ENCODE measurements at regions not wholly inside any gene's neighbourhood (a gene's known extent, or its start where the extent isn't known, plus 50 kb on each side); places are given as distances from the start of the nearest gene placed in this dataset.

DNA sequence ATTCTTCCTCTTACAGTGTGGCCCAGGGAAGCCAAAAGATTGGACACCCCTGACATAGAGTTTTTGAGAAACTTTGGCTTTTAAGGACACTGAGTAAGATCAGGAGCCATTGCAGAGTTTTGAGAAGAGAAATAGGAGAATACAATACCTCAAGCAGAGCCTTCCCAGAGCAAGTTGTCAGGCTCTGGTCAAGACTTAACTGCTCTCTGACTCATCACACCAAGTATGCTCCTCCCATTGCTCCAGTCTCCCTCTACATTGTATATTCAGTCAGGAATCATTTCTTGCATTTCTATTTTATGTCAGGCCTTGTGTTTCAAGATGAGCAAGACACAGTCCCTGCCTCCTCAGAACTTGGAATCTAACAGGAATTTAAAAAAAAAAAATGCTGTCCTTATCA, 176.4 kb upstream of the FMR1 start:
- H3K4me3 ChIP-seq (ENCODE audit: low read depth, low read length): no peak overlapping the region
- DNase-seq (ENCODE audit: low read depth): no peak
- TF ChIP-seq, protein P1, sequence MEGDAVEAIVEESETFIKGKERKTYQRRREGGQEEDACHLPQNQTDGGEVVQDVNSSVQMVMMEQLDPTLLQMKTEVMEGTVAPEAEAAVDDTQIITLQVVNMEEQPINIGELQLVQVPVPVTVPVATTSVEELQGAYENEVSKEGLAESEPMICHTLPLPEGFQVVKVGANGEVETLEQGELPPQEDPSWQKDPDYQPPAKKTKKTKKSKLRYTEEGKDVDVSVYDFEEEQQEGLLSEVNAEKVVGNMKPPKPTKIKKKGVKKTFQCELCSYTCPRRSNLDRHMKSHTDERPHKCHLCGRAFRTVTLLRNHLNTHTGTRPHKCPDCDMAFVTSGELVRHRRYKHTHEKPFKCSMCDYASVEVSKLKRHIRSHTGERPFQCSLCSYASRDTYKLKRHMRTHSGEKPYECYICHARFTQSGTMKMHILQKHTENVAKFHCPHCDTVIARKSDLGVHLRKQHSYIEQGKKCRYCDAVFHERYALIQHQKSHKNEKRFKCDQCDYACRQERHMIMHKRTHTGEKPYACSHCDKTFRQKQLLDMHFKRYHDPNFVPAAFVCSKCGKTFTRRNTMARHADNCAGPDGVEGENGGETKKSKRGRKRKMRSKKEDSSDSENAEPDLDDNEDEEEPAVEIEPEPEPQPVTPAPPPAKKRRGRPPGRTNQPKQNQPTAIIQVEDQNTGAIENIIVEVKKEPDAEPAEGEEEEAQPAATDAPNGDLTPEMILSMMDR (IDR thresholded peaks at IDR 0.05; ENCODE audit: control insufficient read depth, extremely low read depth, insufficient read depth): no peak

DNA sequence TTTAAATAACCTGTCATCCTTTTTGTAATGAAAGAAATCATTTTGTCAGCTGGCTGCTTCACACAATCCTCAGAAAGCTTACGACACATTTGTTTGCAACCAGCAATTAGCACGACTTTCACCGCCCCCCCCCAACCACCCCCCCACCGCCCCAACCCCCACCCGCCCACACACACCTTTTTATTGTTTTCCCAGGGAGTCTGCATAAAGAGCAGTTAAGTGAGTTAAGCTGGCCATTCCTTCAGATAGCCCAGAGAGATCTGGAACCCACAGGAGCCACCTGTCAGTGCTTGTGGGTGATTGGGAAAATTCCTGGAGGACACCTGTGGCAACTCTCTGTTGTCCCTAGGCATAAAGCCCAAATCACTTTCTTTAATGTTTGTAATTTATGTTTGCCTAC, 175.7 kb upstream of the FMR1 start:
- DNase-seq (ENCODE audit: low read depth): no peak
- TF ChIP-seq, protein P1 (IDR thresholded peaks at IDR 0.05; ENCODE audit: control insufficient read depth, extremely low read depth, insufficient read depth): no peak
- no peak overlapping the region for H3K4me3 ChIP-seq (ENCODE audit: low read depth, low read length)

DNA sequence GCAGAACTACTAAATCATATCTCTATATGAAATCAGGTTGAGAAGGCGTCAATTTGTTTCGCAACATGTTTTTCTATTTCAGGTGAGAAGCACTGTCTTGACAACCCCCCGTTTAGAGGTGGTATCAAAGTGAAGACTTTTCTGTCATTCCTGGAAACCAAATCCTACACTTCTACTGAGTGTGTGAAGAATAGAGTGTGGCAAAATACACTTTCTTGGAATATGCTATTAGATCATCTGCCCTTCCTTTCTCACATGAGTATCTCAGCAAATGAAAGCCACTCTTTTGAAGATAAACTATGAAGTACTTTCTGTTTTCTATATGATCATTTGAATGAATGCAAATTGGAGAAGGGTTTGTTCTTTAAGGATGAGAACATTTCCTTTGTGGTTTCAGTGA, 174.0 kb upstream of the FMR1 start:
- TF ChIP-seq, protein P1 (IDR thresholded peaks at IDR 0.05; ENCODE audit: control insufficient read depth, extremely low read depth, insufficient read depth): no peak
- no peak overlapping the region for H3K4me3 ChIP-seq (ENCODE audit: low read depth, low read length)
- no peak for DNase-seq (ENCODE audit: low read depth)

DNA sequence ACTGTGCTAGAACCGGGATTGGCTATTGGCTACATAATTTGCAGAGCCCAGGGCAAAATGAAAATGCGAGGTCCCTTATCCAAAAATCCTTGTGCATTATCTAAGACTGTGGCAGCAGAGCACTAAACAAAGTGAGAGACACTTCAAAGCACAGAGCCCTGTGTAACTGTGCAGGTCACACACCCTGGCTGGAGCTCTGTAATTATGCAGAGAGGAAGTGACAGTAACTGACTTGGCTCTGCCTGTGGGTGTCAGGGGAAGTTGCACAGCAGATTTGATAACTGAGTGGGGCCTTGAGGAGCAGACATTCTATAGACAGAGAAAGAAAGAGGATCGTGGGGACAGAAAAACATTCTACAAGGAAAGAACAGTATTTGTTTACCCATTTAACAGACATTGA, 173.5 kb upstream of the FMR1 start:
- no peak for DNase-seq (ENCODE audit: low read depth)
- TF ChIP-seq, protein P1 (IDR thresholded peaks at IDR 0.05; ENCODE audit: control insufficient read depth, extremely low read depth, insufficient read depth): no peak
- no peak overlapping the region for H3K4me3 ChIP-seq (ENCODE audit: low read depth, low read length)

DNA sequence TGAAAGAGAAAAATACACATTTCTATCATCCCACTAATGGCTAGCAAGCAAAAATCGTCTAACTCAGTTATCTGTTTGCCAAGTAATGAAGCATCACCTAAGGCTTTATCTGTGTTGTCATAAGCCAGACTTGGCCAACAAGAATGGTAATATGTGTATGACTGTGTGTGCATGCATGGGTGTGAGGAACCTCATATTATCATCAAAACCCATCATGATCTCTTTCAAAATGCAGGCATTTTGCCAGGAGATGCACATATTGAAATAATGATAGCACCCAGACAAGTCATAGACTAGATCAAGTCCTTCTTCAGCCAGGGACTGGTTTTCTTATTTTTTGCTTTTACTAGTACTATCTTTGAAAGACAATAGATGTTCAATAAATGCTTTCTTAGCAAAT, 172.5 kb upstream of the FMR1 start:
- H3K4me3 ChIP-seq (ENCODE audit: low read depth, low read length): no peak overlapping the region
- TF ChIP-seq, protein P1 (IDR thresholded peaks at IDR 0.05; ENCODE audit: control insufficient read depth, extremely low read depth, insufficient read depth): no peak
- DNase-seq (ENCODE audit: low read depth): no peak

DNA sequence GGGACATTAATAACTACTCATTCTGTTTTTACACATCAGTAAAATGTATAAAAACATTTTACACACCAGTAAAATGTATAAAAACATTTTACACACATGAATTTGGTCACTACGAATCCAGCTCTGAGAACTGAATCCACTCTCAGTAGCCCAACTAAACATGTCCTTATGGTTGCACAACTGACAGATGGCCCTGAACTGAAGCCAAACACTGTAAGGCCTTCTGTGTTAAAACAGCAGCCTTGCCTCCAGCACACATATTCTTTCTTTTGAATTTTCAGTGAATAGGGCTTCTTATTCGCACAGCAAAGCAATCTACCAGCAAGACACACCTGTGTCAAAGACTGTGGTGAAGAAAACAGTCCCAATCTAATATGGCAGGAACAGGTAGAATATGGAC, 169.9 kb upstream of the FMR1 start:
- DNase-seq (ENCODE audit: low read depth): no peak
- no peak overlapping the region for H3K4me3 ChIP-seq (ENCODE audit: low read depth, low read length)
- TF ChIP-seq, protein P1 (IDR thresholded peaks at IDR 0.05; ENCODE audit: control insufficient read depth, extremely low read depth, insufficient read depth): no peak

DNA sequence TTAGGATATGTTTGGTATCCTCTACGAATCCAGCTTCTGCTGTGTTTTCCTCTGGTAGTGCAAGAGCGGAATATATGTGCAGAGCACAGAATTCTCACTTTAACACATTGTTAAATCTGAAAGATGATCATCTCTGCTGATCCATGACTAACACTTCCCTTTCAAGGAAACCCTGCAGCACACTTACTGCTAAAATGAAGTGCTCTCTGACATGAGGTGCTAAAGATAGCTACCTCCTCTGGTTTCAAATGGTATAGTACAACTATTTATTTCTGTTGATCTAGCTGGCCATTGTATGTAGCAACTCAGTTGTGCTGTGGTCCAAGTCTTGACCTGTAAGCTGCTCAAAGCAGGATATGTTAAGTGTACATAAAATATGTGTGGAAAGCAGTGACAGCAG, 162.4 kb upstream of the FMR1 start:
- no peak overlapping the region for H3K4me3 ChIP-seq (ENCODE audit: low read depth, low read length)
- DNase-seq (ENCODE audit: low read depth): no peak
- TF ChIP-seq, protein P1 (IDR thresholded peaks at IDR 0.05; ENCODE audit: control insufficient read depth, extremely low read depth, insufficient read depth): no peak
